Fibroblast of villous mesenchyme (primary cell): ENCODE measurements at regions not wholly inside any gene's neighbourhood (a gene's known extent, or its start where the extent isn't known, plus 50 kb on each side); places are given as distances from the start of the nearest gene placed in this dataset.

Experiments used
- DNase-seq: peaks from one replicate; pipeline ENCODE4 v3.0.0-alpha.2; 2010; ENCODE audit warnings: low read depth
- H3K4me3 ChIP-seq: 2 replicates; pipeline ENCODE4 v1.5.1; 2011; ENCODE audit warnings: low read depth, mild to moderate bottlenecking, low read length
- CTCF ChIP-seq: IDR thresholded peaks from 2 replicates; pipeline ENCODE4 v1.5.1; 2012; ENCODE audit warnings: low read depth, mild to moderate bottlenecking, low read length; ENCODE audit not compliant: insufficient read depth

GRCh38 chr2:107545851-107546250 lies 280.8 kb upstream of the RGPD4 start:
- DNase-seq = peak; percentile 2
- no peak for TF ChIP-seq CTCF
- H3K4me3 ChIP-seq = no peak overlapping the region

- DNase-seq = no peak
- no peak for TF ChIP-seq CTCF
- no peak overlapping the region for H3K4me3 ChIP-seq
Measured at GRCh38 chr2:107548216-107548615, 278.5 kb upstream of the RGPD4 start.

- no peak for TF ChIP-seq CTCF
- H3K4me3 ChIP-seq = no peak overlapping the region
- DNase-seq = no peak
Measured at GRCh38 chr2:107553046-107553445, 273.6 kb upstream of the RGPD4 start.

DNA sequence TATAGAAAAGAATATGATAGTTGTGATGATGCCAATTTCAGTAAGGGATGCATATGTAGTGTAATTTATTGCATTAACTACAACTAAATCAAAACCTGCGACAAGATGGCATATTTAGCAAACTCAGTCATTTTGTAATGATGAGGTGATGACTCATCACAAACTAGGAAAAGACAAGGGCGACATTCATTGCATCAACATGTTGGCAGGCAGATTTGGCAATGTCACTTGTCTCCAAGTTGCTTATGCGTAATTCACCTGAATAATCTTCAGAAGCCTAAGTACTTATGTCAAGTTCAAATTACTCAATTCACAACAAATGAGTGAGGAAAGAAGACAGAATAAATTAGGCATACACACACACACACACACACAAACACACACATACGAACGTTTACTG lies 273.2 kb upstream of the RGPD4 start:
- H3K4me3 ChIP-seq = no peak overlapping the region
- DNase-seq = peak; percentile 2
- TF ChIP-seq CTCF = no peak

- no peak overlapping the region for H3K4me3 ChIP-seq
- no peak for DNase-seq
- TF ChIP-seq CTCF = no peak
Measured at GRCh38 chr2:107556038-107556627, 270.6 kb upstream of the RGPD4 start.

GRCh38 chr2:107558295-107558694 lies 268.4 kb upstream of the RGPD4 start:
- no peak for TF ChIP-seq CTCF
- DNase-seq = no peak
- no peak overlapping the region for H3K4me3 ChIP-seq

- TF ChIP-seq CTCF = no peak
- no peak overlapping the region for H3K4me3 ChIP-seq
- no peak for DNase-seq
Measured at GRCh38 chr2:107569496-107569895, 257.2 kb upstream of the RGPD4 start.
